OCI-M1 (cell line): ENCODE measurements at regions not wholly inside any gene's neighbourhood (a gene's known extent, or its start where the extent isn't known, plus 50 kb on each side); places are given as distances from the start of the nearest gene placed in this dataset.
A peak's percentile ranks its signal among the peaks of the same experiment; 100 is the strongest.

Experiments
- DNase-seq: peaks from one replicate; lab custom pipeline; 2025; lab: John Stamatoyannopoulos, UW

DNA sequence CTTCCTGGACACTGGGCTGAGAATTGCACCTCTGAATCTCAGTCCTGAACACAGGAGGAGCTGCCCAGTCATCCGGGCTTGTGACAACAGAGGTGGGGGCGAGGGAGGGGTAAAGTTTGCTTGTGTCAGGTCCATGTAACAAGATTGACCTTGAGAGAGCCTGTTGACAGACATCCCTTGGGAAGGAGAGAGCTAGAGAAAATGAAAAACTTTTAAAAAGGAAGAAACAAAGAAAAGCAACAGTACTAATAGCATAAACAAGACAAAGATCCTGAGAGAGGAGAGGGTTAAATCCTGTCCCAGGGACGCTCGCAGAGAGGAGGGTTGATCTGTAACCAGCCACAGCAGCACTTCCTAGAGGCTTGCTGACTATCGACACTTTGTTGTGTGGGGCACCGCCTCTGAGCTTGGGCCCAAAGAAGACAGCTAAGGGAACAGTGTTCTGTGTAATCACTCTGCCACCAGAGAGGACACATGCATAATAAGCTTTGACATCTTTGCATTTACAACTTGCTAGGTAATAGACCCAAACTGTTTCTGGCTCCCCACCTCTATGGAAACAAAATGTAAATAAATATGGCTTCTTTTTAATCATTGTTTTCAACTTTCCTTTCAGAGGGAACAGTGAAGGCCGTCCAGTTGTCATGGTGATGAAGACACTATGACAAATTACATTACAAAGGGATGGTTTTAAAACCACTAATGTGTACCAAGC, 363.7 kb downstream of the CSNK1G3 start:
- no peak for DNase-seq

DNA sequence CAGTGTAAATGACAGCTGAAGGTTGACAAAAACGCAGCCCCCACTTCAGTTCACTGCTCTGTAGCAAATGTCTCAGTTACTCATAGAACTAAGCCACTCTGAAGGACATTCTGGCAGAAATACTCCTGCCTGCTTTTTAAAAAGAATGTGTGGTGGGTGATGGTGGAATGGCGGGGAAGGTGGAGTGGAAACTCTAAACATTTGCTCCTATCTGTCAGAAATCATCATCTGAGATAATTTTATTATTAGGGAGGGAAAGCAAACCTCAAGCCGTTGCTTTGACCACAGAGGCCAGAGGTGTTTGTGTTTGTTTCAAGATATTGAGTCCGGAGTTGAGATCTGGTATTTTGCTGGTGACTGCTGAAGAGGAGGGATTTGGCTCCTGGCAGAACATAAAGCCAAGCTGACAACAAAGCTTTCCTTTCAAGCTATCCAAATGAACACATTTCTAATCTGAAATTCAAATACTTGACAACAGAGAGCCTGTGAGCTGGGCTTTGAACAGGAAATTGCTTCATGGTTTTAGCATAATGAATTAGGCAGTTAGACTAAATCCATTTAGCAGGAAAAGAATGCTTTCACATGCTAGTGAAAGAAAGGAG, 362.7 kb downstream of the CSNK1G3 start:
- no peak for DNase-seq

DNA sequence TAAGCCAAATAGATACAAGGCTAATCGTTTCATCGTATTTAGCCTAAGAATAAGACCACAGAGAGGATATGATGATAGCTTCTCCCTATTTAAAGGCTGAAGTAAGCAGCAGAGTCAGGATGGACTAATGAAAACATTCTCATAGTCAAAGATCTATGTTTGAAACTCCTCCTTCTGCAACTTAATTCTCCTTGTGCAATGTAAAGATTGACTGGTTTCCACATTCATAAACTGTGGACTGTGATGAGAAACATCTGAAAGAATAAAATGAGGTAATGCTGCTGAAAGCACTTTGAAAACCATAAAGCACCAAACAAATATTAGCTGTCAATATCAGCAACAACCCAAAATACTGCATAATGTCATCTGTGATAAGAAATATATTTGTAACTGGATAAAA, 361.9 kb downstream of the CSNK1G3 start:
- DNase-seq: no peak

DNA sequence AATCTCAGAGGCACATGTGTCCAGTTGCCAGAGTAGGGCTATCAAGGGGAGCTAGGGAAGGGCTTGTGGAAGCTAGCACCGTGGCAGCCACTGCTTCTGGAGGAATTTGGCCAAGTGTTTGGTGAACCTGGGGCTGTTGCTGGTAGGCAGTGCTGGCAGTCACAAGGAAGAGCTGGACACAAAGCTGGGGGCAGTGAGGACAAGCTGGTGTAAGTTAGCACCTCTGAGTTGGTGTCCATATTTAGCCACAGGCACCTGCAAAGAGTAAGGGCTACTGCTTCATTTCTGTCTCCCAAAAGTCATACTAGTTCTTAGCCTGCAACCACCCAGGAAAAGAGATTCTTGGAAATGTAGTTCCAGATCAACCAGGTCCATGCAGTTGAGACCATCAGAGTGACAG, 359.4 kb downstream of the CSNK1G3 start:
- DNase-seq: no peak

DNA sequence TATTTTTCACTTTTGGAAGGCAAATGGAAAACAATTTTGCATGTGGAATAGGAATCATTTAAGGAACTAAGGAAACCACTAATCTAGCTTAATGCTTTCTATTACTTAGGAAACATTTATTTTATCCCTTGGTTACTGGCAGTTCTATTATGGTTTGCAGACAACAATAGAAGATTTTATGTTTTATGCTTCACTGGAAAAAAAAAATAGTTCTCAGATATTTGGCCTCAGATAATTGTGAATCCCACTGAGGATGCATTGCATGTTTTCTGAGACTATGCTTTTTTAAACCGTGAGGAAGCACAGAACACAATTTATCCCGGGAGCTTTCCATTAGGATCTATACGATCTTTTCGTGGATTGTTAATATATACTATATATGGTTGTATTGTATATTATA, 356.9 kb downstream of the CSNK1G3 start:
- no peak for DNase-seq

DNA sequence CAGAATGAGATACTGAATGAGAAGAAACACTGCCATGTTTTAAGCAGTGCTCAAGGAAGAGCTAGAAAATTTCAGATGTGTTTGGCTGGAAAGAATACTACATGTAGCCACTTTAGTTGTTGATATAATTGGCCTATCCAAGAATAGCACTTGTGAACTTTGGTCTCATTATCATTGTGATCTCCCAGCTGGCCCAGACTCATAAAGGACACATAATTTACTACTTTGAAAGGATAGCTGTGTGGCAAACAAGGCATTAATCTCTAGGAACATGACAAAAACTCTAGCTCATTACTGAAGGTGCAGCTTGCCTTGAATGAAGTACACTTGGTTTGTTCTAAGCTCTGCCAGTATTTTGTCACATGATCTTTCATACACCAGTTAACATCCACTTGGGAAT, 356.3 kb downstream of the CSNK1G3 start:
- no peak for DNase-seq

DNA sequence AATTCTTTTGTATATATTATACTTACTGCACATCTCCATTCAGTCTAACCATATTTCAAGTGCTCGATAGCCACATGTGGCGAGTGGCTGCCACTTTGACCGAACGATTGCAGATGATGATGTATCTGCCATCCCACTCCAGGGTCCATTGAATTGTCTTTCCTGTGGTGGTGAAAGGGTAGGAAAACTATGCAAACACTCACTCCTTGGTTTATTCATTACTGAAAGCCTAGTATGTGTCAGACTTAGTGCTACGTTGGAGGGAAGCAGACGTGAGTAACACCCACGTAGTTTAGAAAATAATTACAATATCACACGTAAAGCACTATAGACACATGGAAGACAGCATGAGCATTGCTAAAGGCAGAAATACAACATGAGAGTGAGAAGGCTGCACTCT, 353.7 kb downstream of the CSNK1G3 start:
- no peak for DNase-seq

DNA sequence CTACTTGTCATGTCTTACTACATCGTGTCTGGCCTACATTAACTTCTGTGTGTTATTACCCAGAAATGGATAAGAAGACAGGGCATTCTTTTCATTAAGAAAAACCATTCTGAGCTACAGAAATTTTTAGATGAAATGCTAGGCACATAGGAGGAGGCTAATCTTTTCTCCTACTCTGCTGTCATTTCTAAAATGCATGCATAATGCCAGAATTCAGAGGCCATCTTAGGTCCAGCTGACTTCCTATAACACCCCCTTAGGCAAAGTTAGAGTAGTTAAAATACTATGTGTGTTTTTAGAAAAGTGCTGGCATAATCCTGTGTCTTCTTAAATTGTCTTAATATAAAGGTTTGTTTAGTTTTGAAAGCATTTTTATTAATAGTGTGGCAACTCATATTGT, 352.6 kb downstream of the CSNK1G3 start:
- no peak for DNase-seq

DNA sequence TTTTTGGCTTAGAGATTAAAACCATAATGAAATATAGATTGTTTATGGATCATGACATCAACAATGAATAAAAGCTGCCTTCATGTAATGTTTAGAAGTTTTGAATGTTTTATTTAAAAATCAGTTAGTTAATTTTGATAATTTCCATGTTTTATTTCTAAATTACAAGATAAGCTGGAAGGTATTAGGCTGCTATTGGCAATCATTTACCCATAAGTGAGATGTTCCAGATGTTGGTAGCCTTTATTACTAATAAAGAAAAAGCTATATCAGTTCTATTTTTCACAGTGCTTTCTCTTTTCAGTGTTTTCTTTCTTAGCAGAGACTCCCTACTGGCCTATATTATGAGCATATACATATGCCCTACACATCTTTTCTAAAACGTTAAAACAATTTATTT, 347.0 kb downstream of the CSNK1G3 start:
- DNase-seq: no peak

DNA sequence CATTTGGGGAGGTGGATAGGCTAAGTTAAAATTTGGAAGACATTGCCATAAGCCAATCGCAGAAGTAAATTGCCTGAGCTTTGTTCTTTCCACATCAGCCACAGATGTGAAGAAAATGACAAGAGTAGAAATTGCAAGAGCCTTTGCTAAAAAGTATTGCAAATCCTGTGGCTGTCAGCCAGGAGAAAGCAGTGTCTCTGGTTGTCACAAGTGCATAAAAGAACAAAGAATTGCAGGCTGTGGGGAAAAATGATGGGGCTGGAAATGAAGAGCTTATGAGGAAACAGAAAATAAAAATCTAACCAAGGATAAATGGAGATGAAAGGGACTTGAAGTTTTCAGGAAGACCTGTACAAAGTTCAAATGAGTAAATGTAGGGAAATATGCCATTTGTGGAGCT, 344.8 kb downstream of the CSNK1G3 start:
- DNase-seq: no peak

DNA sequence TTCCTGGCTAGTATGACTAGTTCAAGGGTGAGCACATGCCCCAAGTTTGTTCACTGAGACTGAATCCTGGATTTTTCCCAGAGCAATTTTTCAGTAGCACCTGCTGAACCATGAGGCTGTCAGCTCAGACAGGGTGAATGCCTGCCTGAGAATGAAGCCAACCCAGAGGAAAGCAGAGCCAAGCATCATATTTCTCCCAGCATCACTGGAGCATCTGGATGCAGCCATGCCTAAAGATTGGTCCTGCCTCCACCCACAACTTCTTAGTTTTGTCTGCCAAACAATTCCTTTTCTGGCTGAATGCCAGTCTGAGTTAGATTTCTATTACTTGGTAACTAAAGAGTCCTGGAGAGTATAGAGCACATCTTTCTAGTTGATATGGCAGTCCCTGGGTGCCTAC, 343.6 kb downstream of the CSNK1G3 start:
- no peak for DNase-seq

DNA sequence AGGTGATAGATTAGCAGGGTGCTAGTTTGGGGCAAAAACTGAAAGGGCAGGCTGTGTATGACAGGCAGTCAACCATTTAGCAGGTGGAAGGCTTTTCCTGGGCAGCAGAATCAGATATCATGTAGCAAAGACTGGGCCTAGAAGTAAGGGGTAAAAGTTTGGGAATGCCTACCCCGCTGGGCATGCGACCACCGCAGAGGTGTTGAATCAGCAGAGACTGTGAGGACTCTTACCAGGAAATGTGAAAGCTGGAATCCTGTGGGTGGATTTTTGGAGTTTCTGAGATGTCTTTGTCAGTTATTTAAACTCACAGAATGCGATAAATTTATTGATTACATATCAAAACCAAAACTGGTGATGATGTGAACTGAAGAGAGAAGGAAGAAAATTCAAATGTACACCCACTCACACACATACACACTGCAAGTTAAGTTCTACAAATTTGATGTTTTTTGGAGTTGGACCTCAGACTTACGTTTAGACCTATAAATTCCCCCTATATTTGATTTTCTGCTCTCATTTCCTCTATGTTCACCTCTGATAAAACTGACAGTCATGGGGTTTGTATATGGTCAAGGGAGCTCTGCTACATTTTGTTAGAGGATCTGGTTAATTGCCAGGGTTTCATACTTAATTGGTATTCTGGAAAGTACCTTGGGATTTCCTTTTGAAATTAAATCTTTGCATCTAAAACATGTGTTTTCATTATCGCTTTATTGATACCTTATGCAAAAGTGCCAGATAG, 333.6 kb downstream of the CSNK1G3 start:
- no peak for DNase-seq

DNA sequence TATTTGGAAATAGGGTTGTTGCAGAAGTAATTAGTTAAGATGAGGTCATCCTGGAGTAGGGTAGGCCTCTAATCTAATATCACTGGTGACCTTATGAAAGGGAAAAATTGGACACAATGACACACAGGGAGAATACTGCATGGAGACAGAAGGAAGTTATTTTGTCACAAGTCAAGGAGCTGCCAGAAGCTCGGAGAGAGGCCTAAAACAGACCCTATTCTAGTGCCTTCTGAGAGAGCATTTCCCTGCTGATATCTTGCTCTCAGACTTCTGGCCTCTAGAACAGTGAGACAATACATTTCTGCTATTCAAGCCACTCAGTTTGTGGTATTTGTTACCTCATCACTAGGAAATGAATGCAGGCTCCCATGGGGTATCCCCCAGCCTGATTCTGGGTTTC, 332.9 kb downstream of the CSNK1G3 start:
- DNase-seq: no peak

DNA sequence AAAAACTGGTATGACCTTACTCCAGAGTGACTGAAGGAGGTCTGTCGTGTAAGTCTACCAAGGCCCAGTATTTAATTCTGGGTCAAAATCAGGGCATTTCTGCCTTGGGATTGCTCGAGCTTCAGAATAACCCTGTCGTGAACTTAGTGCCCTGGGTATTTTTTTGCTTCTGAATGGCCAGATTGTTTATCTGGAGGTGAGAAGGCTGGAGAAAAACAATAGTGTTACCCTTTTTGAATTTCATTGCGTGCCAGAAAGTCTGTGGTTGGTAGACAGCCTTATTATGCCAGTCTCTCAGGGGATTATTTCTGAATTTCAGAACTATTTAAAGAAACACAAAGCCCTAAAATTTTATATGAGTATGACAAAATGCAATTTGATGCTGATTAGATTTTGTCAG, 323.4 kb downstream of the CSNK1G3 start:
- no peak for DNase-seq

DNA sequence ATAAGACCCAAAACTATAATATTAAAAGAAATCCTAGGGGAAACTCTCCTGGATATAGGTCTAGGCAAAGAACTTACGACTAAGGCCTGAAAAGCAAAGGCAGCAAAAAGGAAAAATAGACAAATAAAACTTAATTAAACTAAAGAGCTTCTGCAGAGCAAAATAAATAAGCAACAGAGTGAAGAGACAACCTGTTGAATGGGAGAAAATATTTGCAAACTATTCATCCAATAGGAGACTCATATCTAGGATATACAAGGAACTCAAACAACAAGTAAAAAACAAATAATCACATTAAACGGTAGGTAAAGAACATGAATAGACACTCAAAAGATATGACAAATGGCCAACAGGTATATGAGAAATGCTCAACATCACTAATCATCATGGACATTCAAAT, 318.6 kb downstream of the CSNK1G3 start:
- DNase-seq: no peak

DNA sequence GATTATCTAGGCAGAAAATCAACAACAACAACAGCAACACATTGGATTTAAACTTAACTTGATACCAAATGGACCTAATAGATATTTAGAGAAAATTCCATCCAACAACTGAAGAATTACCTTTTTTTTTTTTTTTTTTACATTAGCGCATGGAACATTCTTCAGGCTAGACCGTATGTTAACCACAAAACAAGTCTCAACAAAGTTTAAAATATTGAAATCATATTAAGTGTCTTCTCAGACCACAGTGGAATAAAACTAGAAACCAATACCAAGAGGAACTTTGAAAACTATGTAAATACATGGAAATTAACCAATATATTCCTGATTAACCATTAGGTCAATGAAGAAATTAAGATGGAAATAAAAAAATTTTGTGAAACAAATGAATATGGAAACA, 315.8 kb downstream of the CSNK1G3 start:
- DNase-seq: no peak

DNA sequence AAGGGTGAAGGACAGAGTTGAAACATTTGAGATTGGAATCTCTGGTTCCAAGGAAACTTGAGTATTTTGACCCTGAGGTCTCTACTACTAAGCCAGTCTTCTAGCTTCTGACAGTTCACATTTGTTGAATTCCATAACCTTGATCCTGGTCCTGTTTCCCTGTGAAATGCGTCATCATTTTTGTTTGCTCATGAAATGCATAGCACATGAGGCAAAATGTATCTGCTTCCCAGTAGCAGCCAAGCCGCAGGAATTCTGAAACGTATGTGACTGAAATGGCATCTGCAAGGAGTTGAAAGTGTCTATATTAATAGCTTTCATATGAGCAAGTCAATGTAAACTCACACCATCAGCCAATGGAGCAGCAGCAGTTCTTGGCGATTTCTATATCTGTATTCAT, 307.9 kb downstream of the CSNK1G3 start:
- DNase-seq: no peak

DNA sequence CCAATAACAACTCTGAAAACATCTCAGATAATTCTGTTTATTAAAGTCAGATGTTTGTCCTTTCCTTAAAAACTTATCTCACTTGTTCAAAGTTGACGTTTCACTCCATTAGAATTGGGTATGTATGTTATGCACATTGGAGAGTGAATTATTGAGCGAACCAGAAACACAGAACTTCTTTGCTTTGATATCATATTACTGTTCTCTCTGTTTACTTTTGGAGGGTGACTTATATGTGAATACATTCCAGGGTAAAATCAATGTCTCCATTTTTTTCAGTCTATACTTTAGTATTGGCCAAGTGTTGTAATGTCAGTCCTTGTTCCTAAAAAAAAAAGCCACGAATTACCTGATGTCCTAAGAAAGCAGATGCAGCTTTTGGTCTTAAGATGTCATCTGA, 307.4 kb downstream of the CSNK1G3 start:
- DNase-seq: no peak

DNA sequence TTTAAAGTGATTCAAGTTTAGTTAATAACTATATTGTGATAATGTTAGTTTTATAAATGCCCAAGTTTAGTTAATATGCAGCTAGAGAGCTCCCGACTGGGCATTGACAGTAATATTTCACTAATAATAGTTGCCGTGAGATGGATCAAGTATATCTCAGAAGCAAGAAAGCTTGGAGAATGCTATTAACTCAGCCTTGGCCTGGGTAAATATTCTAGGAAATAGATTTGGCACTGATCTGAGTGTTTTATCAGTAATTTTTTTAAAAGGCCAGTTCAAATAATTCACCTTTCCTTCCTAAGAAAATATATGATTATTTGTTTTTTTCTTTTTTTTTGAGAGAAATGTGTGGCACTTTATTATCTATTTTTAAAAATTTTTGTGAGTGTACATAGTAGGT, 305.3 kb downstream of the CSNK1G3 start:
- no peak for DNase-seq

DNA sequence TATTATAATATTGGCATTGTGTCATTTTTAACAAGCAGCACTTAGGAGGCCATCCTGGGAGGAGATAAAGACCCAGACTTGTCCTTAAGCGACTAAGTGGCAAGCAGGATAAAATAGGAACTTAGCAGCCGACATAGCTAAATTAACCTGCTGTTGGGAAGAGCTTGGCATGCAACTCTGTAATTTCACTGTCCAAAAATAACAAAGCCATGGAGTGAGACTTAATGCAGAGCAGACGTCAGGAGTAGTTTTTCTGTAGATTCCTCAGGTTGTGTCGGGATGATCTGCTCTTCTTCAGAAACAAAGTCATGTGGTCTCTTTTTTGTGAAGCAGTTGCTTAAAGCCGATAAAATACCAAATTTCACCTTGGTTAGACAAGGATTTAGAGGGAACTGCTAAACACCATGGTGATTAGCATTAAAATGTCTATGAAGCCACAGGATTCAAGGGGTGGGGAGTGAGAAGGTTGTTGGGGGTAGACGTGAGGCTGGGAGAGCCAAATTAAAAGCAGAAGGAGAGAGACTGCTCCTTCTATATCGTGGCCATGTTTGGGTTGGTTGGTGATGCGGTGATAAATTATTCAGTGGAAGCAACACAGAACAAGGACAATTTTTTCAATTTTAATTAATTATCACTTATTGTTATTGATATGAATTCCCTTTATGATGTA, 303.0 kb downstream of the CSNK1G3 start:
- no peak for DNase-seq

DNA sequence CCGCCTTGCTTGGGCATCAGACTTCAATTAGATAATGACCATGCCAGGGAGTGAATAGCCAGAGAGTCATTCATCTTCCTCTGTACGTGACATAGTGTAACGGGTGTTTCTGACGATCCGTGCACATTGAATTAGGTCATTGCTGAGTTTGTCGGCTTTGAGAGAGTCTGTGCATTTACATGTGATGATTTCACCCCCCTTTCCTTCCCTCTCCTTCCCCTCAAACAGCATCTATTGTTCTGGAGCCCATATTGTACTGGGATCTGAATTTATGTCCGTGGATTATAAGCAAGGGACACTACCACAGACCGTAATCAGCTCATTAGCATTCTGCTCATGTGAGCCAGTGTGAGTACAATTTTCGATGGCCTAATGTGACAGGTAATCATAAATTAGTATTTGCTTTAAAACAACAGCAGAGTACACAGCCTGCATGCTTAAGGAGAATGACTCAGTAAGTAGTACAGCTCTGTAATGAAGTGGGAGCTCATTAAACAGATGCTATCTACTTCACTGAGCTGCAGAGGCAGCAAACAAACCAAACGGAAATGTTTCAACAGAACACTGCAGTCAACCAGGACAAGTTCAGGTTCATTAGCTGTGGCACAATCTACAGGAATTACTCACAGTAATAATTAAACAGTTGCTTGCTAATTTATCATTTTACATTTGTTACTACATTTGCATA, 302.1 kb downstream of the CSNK1G3 start:
- DNase-seq: peak; percentile 9

DNA sequence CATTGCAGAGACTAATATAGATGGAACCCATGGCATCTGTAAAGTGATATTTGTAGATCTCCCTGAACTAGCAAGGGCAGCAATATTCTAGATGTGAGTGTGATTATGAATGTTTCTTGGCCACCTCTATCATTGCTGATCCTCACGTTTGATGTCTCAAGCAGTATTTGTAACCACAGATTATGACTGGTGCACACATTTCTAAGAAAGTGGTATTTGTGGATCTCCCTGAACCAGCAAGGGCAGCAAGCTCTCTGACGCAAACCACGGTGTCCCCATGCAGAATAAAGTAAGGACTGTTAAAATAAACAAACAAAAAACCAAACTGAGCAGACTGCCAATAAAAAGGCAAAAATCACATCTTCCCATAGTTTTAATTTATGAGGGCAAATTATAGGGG, 301.3 kb downstream of the CSNK1G3 start:
- no peak for DNase-seq
